GM23248 (cell line): ENCODE measurements at regions not wholly inside any gene's neighbourhood (a gene's known extent, or its start where the extent isn't known, plus 50 kb on each side); places are given as distances from the start of the nearest gene placed in this dataset.

Experiments
- DNase-seq: peaks from one replicate; pipeline ENCODE4 v3.0.0-alpha.2; 2015
- H2AFZ ChIP-seq: fragments of 200-600 bp; sonication (generic); 2 replicates; pipeline ENCODE4 v1.6.1; 2016; ENCODE audit warnings: antibody characterized with exemption
- H3F3A ChIP-seq: fragments of 200-600 bp; sonication (generic); 2 replicates; pipeline ENCODE4 v1.6.1; 2016; ENCODE audit warnings: mild to moderate bottlenecking, antibody characterized with exemption, mixed run types; ENCODE audit not compliant: insufficient read depth
- H3K27ac ChIP-seq: fragments of 200-600 bp; sonication (generic); 2 replicates; pipeline ENCODE4 v1.5.1; 2016; ENCODE audit warnings: mild to moderate bottlenecking
- H3K27me3 ChIP-seq: fragments of 200-600 bp; sonication (generic); replicated peaks from 2 replicates; pipeline ENCODE4 v1.6.1; 2016; ENCODE audit warnings: mild to moderate bottlenecking; ENCODE audit not compliant: insufficient read depth
- H3K36me3 ChIP-seq: fragments of 200-600 bp; sonication (generic); 2 replicates; pipeline ENCODE4 v1.6.1; 2016; ENCODE audit warnings: low read depth, mild to moderate bottlenecking
- H3K4me1 ChIP-seq: fragments of 200-600 bp; sonication (generic); 2 replicates; pipeline ENCODE4 v1.6.1; 2016; ENCODE audit warnings: mild to moderate bottlenecking; ENCODE audit not compliant: insufficient read depth
- H3K4me2 ChIP-seq: fragments of 200-600 bp; sonication (generic); one replicate; pipeline ENCODE4 v1.6.1; 2016; ENCODE audit warnings: mild to moderate bottlenecking; ENCODE audit not compliant: unreplicated experiment
- H3K4me3 ChIP-seq: fragments of 200-600 bp; sonication (generic); 2 replicates; pipeline ENCODE4 v1.5.1; 2016; ENCODE audit warnings: mild to moderate bottlenecking
- H3K79me2 ChIP-seq: fragments of 200-600 bp; sonication (generic); 2 replicates; pipeline ENCODE4 v1.6.1; 2016; ENCODE audit warnings: mild to moderate bottlenecking; ENCODE audit not compliant: insufficient read depth
- H3K9ac ChIP-seq: fragments of 200-600 bp; sonication (generic); 2 replicates; pipeline ENCODE4 v1.6.1; 2016; ENCODE audit warnings: mild to moderate bottlenecking
- H3K9me2 ChIP-seq: fragments of 200-600 bp; sonication (generic); 2 replicates; pipeline ENCODE4 v1.6.1; 2016; ENCODE audit warnings: mixed run types, mild to moderate bottlenecking, moderate library complexity; ENCODE audit not compliant: insufficient read depth
- H3K9me3 ChIP-seq: fragments of 200-600 bp; sonication (generic); one replicate; pipeline ENCODE4 v1.6.1; 2017; ENCODE audit warnings: low read depth
- H4K20me1 ChIP-seq: fragments of 200-600 bp; sonication (generic); 2 replicates; pipeline ENCODE4 v1.6.0; 2016; ENCODE audit not compliant: insufficient read depth
- EZH2 ChIP-seq: fragments of 200-600 bp; sonication (generic); IDR thresholded peaks from 2 replicates; pipeline ENCODE4 v1.6.1; 2018; ENCODE audit warnings: antibody characterized with exemption, mild to moderate bottlenecking; ENCODE audit not compliant: insufficient read depth, poor library complexity, severe bottlenecking
- EZH2phosphoT487 ChIP-seq: fragments of 200-600 bp; sonication (generic); IDR thresholded peaks from 2 replicates; pipeline ENCODE4 v1.6.1; 2018; ENCODE audit warnings: antibody characterized with exemption, moderate library complexity, mild to moderate bottlenecking, low read depth; ENCODE audit not compliant: insufficient read depth
- WGBS, 2 experiments: methylation state at CpG; one replicate each; pipeline ENCODE4 v1.1.6; 2015 to 2017; ENCODE audit warnings: low lambda C conversion rate in 2 of 2, low coverage in 1 of 2; ENCODE audit errors: missing lambda C conversion rate in 2 of 2; 5-methylcytosine and 5-hydroxymethylcytosine counted together
- in situ Hi-C: fragments of 300-500 bp; cut with MboI; formaldehyde crosslinking; loops from 2 replicates; pipeline ENCODE4 v1.15.0; 2020

GRCh38 chr6:133689863-133690262, 199.1 kb upstream of the TCF21 start:
- Histone ChIP-seq H3K79me2 (no peaks in the 10 kb centered on the region), H3K9me2 (no peaks in the 10 kb centered on the region), H3K36me3 (no peaks in the 10 kb centered on the region), H3K27me3 (no peaks in the 10 kb centered on the region), H4K20me1 (no peaks in the 10 kb centered on the region), H3K27ac (no peak overlapping the region), H3K9me3 (no peaks in the 10 kb centered on the region), H3K9ac (no peak overlapping the region), H3F3A (no peaks in the 10 kb centered on the region), H3K4me2 (no peak overlapping the region), H2AFZ (no peak overlapping the region), H3K4me1 (no peaks in the 10 kb centered on the region), H3K4me3 (no peak overlapping the region)
- WGBS, 2 experiments: 92 to 94% methylated on average over 5 of the region's 5 CpGs
- DNase-seq: no peak
- in situ Hi-C loops: no loop called here
- TF ChIP-seq EZH2phosphoT487 (no peak), EZH2 (no peak)

- Histone ChIP-seq H3K27me3 (no peaks in the 10 kb centered on the region), H3K4me1 (no peaks in the 10 kb centered on the region), H3K9ac (no peak overlapping the region), H3K4me3 (no peak overlapping the region), H3K27ac (no peak overlapping the region), H3K79me2 (no peaks in the 10 kb centered on the region), H3K9me2 (no peaks in the 10 kb centered on the region), H3K36me3 (no peaks in the 10 kb centered on the region), H3F3A (no peaks in the 10 kb centered on the region), H3K4me2 (no peak overlapping the region), H3K9me3 (no peaks in the 10 kb centered on the region), H4K20me1 (no peaks in the 10 kb centered on the region), H2AFZ (no peak overlapping the region)
- in situ Hi-C loops: no loop called here
- TF ChIP-seq EZH2phosphoT487: no peak
- TF ChIP-seq EZH2: no peak
- no peak for DNase-seq
- WGBS, 2 experiments: 97 to 100% methylated on average over 1 of the region's 1 CpG
Measured at GRCh38 chr6:133693565-133693964, 195.3 kb upstream of the TCF21 start.

GRCh38 chr6:133697185-133697584, 191.7 kb upstream of the TCF21 start:
- H3K27me3 ChIP-seq: no peaks in the 10 kb centered on the region
- no peak overlapping the region for H2AFZ ChIP-seq
- no peak overlapping the region for H3K4me3 ChIP-seq
- no peaks in the 10 kb centered on the region for H3K36me3 ChIP-seq
- TF ChIP-seq EZH2phosphoT487: no peak
- no peak for TF ChIP-seq EZH2
- in situ Hi-C loops: no loop called here
- no peaks in the 10 kb centered on the region for H3K9me2 ChIP-seq
- DNase-seq: no peak
- no peaks in the 10 kb centered on the region for H4K20me1 ChIP-seq
- H3K4me2 ChIP-seq: no peak overlapping the region
- no peak overlapping the region for H3K9ac ChIP-seq
- H3K9me3 ChIP-seq: no peaks in the 10 kb centered on the region
- H3K4me1 ChIP-seq: no peaks in the 10 kb centered on the region
- no peaks in the 10 kb centered on the region for H3K79me2 ChIP-seq
- H3F3A ChIP-seq: no peaks in the 10 kb centered on the region
- no peak overlapping the region for H3K27ac ChIP-seq

- Histone ChIP-seq H3K36me3 (no peaks in the 10 kb centered on the region), H3K9me2 (no peaks in the 10 kb centered on the region), H3K27ac (no peak overlapping the region), H3F3A (no peaks in the 10 kb centered on the region), H3K4me3 (no peak overlapping the region), H2AFZ (peak overlapping the region; percentile 18; the same call in 1 of the 2 replicates), H4K20me1 (no peaks in the 10 kb centered on the region), H3K9ac (no peak overlapping the region), H3K4me1 (no peaks in the 10 kb centered on the region), H3K9me3 (no peaks in the 10 kb centered on the region), H3K4me2 (no peak overlapping the region), H3K27me3 (no peaks in the 10 kb centered on the region), H3K79me2 (no peaks in the 10 kb centered on the region)
- WGBS, 2 experiments: 25 to 31% methylated on average over 1 of the region's 1 CpG
- in situ Hi-C loops: no loop called here
- no peak for DNase-seq
- TF ChIP-seq EZH2phosphoT487 (no peak), EZH2 (no peak)
Measured at GRCh38 chr6:133697666-133698065, 191.2 kb upstream of the TCF21 start.

GRCh38 chr6:133698272-133698671, 190.6 kb upstream of the TCF21 start:
- 91 to 92% methylated on average over 1 of the region's 1 CpG for WGBS, 2 experiments
- no peak for DNase-seq
- H3K79me2 ChIP-seq: no peaks in the 10 kb centered on the region

More at GRCh38 chr6:133698272-133698671, 190.6 kb upstream of the TCF21 start:
- Histone ChIP-seq H3K27me3 (no peaks in the 10 kb centered on the region), H3K9me3 (no peaks in the 10 kb centered on the region), H3K9ac (no peak overlapping the region), H3K36me3 (no peaks in the 10 kb centered on the region), H3K4me3 (no peak overlapping the region), H3F3A (no peaks in the 10 kb centered on the region), H3K9me2 (no peaks in the 10 kb centered on the region), H4K20me1 (no peaks in the 10 kb centered on the region), H3K27ac (no peak overlapping the region), H2AFZ (peak overlapping the region; percentile 18; the same call in 1 of the 2 replicates), H3K4me1 (no peaks in the 10 kb centered on the region), H3K4me2 (no peak overlapping the region)
- in situ Hi-C loops: no loop called here
- TF ChIP-seq EZH2phosphoT487 (no peak), EZH2 (no peak)
